PC-3 (cell line): ENCODE measurements at regions not wholly inside any gene's neighbourhood (a gene's known extent, or its start where the extent isn't known, plus 50 kb on each side); places are given as distances from the start of the nearest gene placed in this dataset.
"Not testable (repeated sequence)": the region's sequence is repeated elsewhere in the genome, so short reads cannot be mapped to it uniquely, and the experiment has no call there.

Source experiments
- ATAC-seq: fragments of 200-7000 bp; cut with Tn5 transposase; 2 replicates; pipeline ENCODE4 v1.9.1; 2020; ENCODE audit warnings: mild to moderate bottlenecking, moderate library complexity
- BruUV-seq: library from RNA; stranded (reverse); fragments of 400-500 nt; replicated peaks from 2 replicates; lab custom pipeline; 2021; lab: Mats Ljungman, UMichigan
- CTCF ChIA-PET: fragments of 300-600 bp; sonication (Branson Sonifier 250); formaldehyde crosslinking; loops from one replicate; lab custom pipeline; 2022; ENCODE audit warnings: antibody characterized with exemption; lab: Charles Lee
- POLR2A ChIA-PET: fragments of 300-600 bp; sonication (Branson Sonifier 250); formaldehyde crosslinking; loops from one replicate; lab custom pipeline; 2022; ENCODE audit warnings: antibody characterized with exemption; ENCODE audit not compliant: unreplicated experiment; lab: Charles Lee
- DNase-seq: peaks from one replicate; pipeline ENCODE4 v3.0.0-alpha.2; 2015
- H2AFZ ChIP-seq: fragments of 300-600 bp; sonication (generic); 2 replicates; pipeline ENCODE4 v1.6.0; 2016; ENCODE audit warnings: antibody characterized with exemption, low read length
- H3F3A ChIP-seq: fragments of 300-600 bp; sonication (generic); one replicate; pipeline ENCODE4 v1.6.0; 2017; ENCODE audit warnings: antibody characterized with exemption, low read length, control low read depth, mild to moderate bottlenecking; ENCODE audit not compliant: unreplicated experiment
- H3K27ac ChIP-seq: fragments of 300-600 bp; sonication (generic); 2 replicates; pipeline ENCODE4 v1.5.1; 2016; ENCODE audit warnings: mild to moderate bottlenecking, low read length
- H3K27me3 ChIP-seq: fragments of 300-600 bp; sonication (generic); 2 replicates; pipeline ENCODE4 v1.6.1; 2016; ENCODE audit warnings: low read length, mixed read lengths
- H3K36me3 ChIP-seq: fragments of 300-600 bp; sonication (generic); 2 replicates; pipeline ENCODE4 v1.6.1; 2016; ENCODE audit warnings: low read depth, mixed run types, low read length, mixed read lengths
- H3K4me1 ChIP-seq: fragments of 300-600 bp; sonication (generic); 2 replicates; pipeline ENCODE4 v1.5.1; 2016; ENCODE audit warnings: low read length; ENCODE audit not compliant: insufficient read depth
- H3K4me2 ChIP-seq: fragments of 300-600 bp; sonication (generic); 2 replicates; pipeline ENCODE4 v1.6.0; 2016; ENCODE audit warnings: low read length
- H3K4me3 ChIP-seq: fragments of 300-600 bp; sonication (generic); 2 replicates; pipeline ENCODE4 v1.5.1; 2016; ENCODE audit warnings: mild to moderate bottlenecking, low read length, mixed read lengths
- H3K79me2 ChIP-seq: fragments of 300-600 bp; sonication (generic); 2 replicates; pipeline ENCODE4 v1.6.1; 2017; ENCODE audit warnings: low read length, mixed read lengths
- H3K9ac ChIP-seq: fragments of 300-600 bp; sonication (generic); 2 replicates; pipeline ENCODE4 v1.6.0; 2016; ENCODE audit warnings: mild to moderate bottlenecking, low read length
- H3K9me2 ChIP-seq: fragments of 300-600 bp; sonication (generic); replicated peaks from 2 replicates; pipeline ENCODE4 v1.6.1; 2016; ENCODE audit warnings: mixed run types, low read length, mixed read lengths
- H3K9me3 ChIP-seq: fragments of 300-600 bp; sonication (generic); 2 replicates; pipeline ENCODE4 v1.6.1; 2016; ENCODE audit warnings: low read length, mixed read lengths
- H4K20me1 ChIP-seq: fragments of 300-600 bp; sonication (generic); 2 replicates; pipeline ENCODE4 v1.6.1; 2016; ENCODE audit warnings: low read length, mixed read lengths
- EZH2 ChIP-seq: fragments of 300-600 bp; sonication (generic); IDR thresholded peaks from one replicate; pipeline ENCODE4 v1.6.1; 2017; ENCODE audit warnings: antibody characterized with exemption, mild to moderate bottlenecking, low read length; ENCODE audit not compliant: unreplicated experiment
- EZH2phosphoT487 ChIP-seq: fragments of 300-600 bp; sonication (generic); IDR thresholded peaks from 2 replicates; pipeline ENCODE4 v1.6.1; 2018; ENCODE audit warnings: mild to moderate bottlenecking, antibody characterized with exemption, low read length, borderline replicate concordance
- intact Hi-C: fragments of 100-400 bp; cut with micrococcal nuclease; formaldehyde crosslinking; loops from 2 replicates; pipeline ENCODE4 v1.9.0; 2023
- TF ChIP-seq, protein P1 (sequence below): fragments of 300-600 bp; sonication (generic); conservative IDR thresholded peaks from 2 replicates; pipeline ENCODE4 v1.5.1; 2017; ENCODE audit warnings: antibody characterized with exemption, low read depth, mild to moderate bottlenecking, low read length

GRCh38 chr4:25506032-25506571 is 129.0 kb downstream of the ANAPC4 start:
- DNase-seq, result no peak
- POLR2A ChIA-PET, result no interaction called here
- BruUV-seq, result no TSS peak

DNA sequence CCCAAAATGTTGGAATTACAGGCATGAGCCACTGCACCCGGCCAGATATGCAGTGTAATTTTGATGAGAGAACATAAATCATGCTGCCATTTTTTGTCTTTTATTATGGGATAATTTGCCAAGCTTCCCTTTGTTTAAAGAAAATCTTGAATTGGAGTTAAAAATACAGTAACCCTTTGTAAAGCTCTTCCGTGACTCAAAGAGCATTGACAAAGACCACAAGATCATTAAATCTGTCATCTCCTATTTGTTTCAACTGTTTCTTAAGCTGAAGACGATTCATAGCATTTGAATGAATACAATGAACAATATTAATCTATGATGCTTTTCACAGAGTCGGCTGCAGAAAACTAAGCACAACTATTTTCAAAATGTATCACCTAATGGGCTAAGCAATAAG is 132.6 kb downstream of the ANAPC4 start:
- BruUV-seq, result no TSS peak
- Histone ChIP-seq H3K4me3 (no peak overlapping the region), H3K79me2 (no peaks in the 10 kb centered on the region), H4K20me1 (no peaks in the 10 kb centered on the region), H3K4me1 (no peaks in the 10 kb centered on the region), H3K27me3 (no peaks in the 10 kb centered on the region), H3K4me2 (no peak overlapping the region), H3F3A (no peaks in the 10 kb centered on the region), H3K36me3 (no peaks in the 10 kb centered on the region), H2AFZ (no peak overlapping the region), H3K9me2 (no peaks in the 10 kb centered on the region), H3K9ac (no peak overlapping the region), H3K9me3 (no peaks in the 10 kb centered on the region), H3K27ac (no peak overlapping the region)
- intact Hi-C loops, result no loop called here
- POLR2A ChIA-PET, result no interaction called here
- TF ChIP-seq EZH2 (no peak), EZH2phosphoT487 (no peak)
- TF ChIP-seq, protein P1, sequence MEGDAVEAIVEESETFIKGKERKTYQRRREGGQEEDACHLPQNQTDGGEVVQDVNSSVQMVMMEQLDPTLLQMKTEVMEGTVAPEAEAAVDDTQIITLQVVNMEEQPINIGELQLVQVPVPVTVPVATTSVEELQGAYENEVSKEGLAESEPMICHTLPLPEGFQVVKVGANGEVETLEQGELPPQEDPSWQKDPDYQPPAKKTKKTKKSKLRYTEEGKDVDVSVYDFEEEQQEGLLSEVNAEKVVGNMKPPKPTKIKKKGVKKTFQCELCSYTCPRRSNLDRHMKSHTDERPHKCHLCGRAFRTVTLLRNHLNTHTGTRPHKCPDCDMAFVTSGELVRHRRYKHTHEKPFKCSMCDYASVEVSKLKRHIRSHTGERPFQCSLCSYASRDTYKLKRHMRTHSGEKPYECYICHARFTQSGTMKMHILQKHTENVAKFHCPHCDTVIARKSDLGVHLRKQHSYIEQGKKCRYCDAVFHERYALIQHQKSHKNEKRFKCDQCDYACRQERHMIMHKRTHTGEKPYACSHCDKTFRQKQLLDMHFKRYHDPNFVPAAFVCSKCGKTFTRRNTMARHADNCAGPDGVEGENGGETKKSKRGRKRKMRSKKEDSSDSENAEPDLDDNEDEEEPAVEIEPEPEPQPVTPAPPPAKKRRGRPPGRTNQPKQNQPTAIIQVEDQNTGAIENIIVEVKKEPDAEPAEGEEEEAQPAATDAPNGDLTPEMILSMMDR, result no peak
- CTCF ChIA-PET, result no interaction called here
- no peak for ATAC-seq
- peak; percentile 2 for DNase-seq

More at GRCh38 chr4:25506032-25506571, 129.0 kb downstream of the ANAPC4 start:
- no peaks in the 10 kb centered on the region for H3K27me3 ChIP-seq
- H3K9ac ChIP-seq, result no peak overlapping the region
- H3K4me3 ChIP-seq, result no peak overlapping the region
- CTCF ChIA-PET, result no interaction called here
- no peak overlapping the region for H2AFZ ChIP-seq
- H3K36me3 ChIP-seq, result no peaks in the 10 kb centered on the region
- no peak for ATAC-seq
- no peak overlapping the region for H3K4me2 ChIP-seq
- H3K79me2 ChIP-seq, result no peaks in the 10 kb centered on the region
- no peaks in the 10 kb centered on the region for H3F3A ChIP-seq
- H3K9me3 ChIP-seq, result no peaks in the 10 kb centered on the region
- H4K20me1 ChIP-seq, result no peaks in the 10 kb centered on the region
- no peaks in the 10 kb centered on the region for H3K9me2 ChIP-seq
- H3K4me1 ChIP-seq, result no peaks in the 10 kb centered on the region
- TF ChIP-seq, protein P1, result no peak
- TF ChIP-seq EZH2phosphoT487 (no peak), EZH2 (no peak)
- no peak overlapping the region for H3K27ac ChIP-seq
- intact Hi-C loops, result no loop called here

- POLR2A ChIA-PET, H3K9me2 ChIP-seq, H3K79me2 ChIP-seq, DNase-seq, intact Hi-C loops, H3K4me1 ChIP-seq, CTCF ChIA-PET, ATAC-seq, H2AFZ ChIP-seq, H3K9me3 ChIP-seq, H3K27ac ChIP-seq, H4K20me1 ChIP-seq, H3F3A ChIP-seq, H3K9ac ChIP-seq, BruUV-seq, H3K4me2 ChIP-seq, H3K4me3 ChIP-seq, H3K27me3 ChIP-seq, H3K36me3 ChIP-seq: not testable (repeated sequence)
Measured at GRCh38 chr4:25511823-25512222, 134.8 kb downstream of the ANAPC4 start.
